ENCODE measurements at regions not wholly inside any gene's neighbourhood (a gene's known extent, or its start where the extent isn't known, plus 50 kb on each side); places are given as distances from the start of the nearest gene placed in this dataset.

DNA sequence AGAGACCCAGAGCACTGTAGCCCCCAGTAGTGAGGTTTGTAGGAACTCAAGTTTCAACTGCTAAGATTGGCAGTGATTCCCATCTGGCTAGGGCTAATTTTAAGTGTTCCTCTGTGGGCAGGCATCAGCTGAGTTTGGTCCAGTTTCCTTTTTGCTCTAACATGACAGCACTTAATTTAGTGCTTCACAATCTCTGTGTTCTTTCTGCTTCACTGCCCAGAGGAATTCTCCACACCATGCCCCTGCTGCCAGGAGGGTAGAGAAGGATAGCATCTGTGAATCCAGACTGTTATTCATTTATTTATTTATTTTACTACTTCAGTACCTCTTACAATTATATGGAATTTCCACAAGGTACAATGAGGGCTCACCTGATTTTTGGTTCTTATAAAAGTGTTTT, 549.9 kb upstream of the FSIP2 start:
- ATAC-seq: no peak
- Mint-ChIP-seq H3K27me3 (ENCODE audit: low read depth) (no peaks in the 10 kb centered on the region), H3K4me1 (ENCODE audit: low read depth) (no peaks in the 10 kb centered on the region), H3K9me3 (peaks cover 13% of the 10 kb centered on the region), H3K4me3 (no peak overlapping the region), H3K36me3 (ENCODE audit: insufficient read depth) (no peaks in the 10 kb centered on the region)
- no peak for DNase-seq

DNA sequence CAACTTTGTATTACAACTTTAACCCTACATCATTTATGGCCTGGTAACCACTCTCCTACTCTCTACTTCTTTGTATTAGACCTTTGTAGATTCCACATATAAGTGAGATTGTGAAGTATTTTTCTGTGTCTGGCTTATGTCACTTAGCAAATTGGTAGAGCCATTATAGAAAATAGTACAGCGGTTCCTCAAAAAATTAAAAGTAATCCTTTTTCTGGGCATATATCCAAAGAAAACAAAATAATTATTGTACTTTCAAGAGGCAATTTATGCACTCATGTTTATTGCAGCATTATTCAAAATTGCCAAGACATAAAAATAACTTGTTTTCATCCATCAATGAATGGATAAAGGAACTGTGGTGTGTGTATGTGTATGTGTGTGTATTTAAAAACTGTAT, 537.5 kb upstream of the FSIP2 start:
- Mint-ChIP-seq H3K9me3 (peaks cover 7% of the 10 kb centered on the region), H3K4me1 (ENCODE audit: low read depth) (no peaks in the 10 kb centered on the region), H3K4me3 (no peak overlapping the region), H3K27me3 (ENCODE audit: low read depth) (no peaks in the 10 kb centered on the region), H3K36me3 (ENCODE audit: insufficient read depth) (no peaks in the 10 kb centered on the region)
- no peak for ATAC-seq
- no peak for DNase-seq

DNA sequence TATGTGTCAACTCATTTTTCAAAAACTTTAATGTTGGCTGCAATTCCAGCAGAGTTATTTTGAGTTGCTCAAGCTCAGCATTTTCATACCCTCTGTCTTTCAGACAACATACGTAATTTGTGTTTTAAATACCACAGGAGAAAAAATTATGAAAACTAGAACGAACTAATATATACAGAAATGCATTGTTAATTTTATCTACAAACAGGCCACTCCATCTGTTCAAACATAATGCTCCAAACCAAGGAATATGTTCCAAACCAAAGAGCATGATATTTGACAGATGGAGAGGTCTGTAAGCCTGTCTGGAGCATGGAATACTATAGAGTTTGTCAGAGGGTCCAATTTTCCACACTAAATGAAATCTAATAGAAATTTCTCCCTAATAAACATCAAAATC, 536.2 kb upstream of the FSIP2 start:
- ATAC-seq: no peak
- no peaks in the 10 kb centered on the region for H3K36me3 Mint-ChIP-seq (ENCODE audit: insufficient read depth)
- H3K27me3 Mint-ChIP-seq (ENCODE audit: low read depth): no peaks in the 10 kb centered on the region
- no peak overlapping the region for H3K4me3 Mint-ChIP-seq
- H3K4me1 Mint-ChIP-seq (ENCODE audit: low read depth): no peaks in the 10 kb centered on the region
- peaks cover 7% of the 10 kb centered on the region for H3K9me3 Mint-ChIP-seq
- no peak for DNase-seq

DNA sequence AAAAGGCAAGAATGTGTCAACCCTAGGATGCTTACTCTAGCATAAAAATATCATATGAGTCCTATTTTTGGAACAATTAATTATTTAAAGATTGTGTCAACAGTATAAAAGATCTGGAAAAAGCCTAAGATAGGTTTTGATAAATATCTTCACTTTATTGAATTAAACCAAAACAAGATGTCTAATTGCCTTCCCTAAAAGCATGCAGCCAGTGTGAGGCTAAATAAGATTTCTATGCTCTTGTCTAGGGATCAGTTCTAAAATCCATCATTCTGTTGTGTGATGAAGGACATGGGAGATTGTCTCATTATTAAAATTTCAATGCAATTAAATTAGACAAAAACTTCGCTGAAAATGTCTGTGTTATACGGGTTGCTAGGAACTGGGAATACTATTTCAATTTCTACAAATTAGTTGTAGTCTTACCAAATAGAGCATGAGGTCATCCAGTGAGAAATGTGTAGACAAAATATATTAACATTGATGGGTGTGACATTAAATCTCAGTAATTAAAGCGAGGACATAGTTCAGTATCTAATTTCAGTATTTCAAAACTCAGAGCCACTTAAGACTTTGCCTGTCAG, 535.6 kb upstream of the FSIP2 start:
- DNase-seq (no peak), ATAC-seq (no peak)
- Mint-ChIP-seq H3K9me3 (peaks cover 7% of the 10 kb centered on the region), H3K27me3 (ENCODE audit: low read depth) (no peaks in the 10 kb centered on the region), H3K4me1 (ENCODE audit: low read depth) (no peaks in the 10 kb centered on the region), H3K36me3 (ENCODE audit: insufficient read depth) (no peaks in the 10 kb centered on the region), H3K4me3 (no peak overlapping the region)

DNA sequence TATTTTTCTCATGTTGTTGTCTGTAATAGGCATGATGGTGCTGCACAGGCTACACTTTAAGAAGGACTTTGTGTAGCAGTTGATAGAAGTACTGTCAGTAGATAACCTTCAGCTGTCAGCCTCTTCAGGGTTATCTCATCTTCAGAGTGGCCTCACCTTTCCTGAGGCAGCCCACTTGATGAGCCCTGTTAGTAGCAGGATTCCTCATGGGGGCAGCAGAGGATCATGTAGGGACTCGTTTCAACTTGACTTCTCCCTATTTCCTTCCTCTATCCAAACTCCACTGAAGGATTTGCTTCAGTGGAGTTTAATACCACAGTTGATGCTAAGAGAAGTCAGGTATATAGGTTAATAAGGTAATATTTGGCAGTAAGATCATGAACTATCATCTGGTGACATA, 530.3 kb upstream of the FSIP2 start:
- ATAC-seq (no peak), DNase-seq (no peak)
- no peaks in the 10 kb centered on the region for H3K36me3 Mint-ChIP-seq (ENCODE audit: insufficient read depth)
- H3K4me1 Mint-ChIP-seq (ENCODE audit: low read depth): no peaks in the 10 kb centered on the region
- H3K9me3 Mint-ChIP-seq: peaks cover 11% of the 10 kb centered on the region
- no peak overlapping the region for H3K4me3 Mint-ChIP-seq
- no peaks in the 10 kb centered on the region for H3K27me3 Mint-ChIP-seq (ENCODE audit: low read depth)

DNA sequence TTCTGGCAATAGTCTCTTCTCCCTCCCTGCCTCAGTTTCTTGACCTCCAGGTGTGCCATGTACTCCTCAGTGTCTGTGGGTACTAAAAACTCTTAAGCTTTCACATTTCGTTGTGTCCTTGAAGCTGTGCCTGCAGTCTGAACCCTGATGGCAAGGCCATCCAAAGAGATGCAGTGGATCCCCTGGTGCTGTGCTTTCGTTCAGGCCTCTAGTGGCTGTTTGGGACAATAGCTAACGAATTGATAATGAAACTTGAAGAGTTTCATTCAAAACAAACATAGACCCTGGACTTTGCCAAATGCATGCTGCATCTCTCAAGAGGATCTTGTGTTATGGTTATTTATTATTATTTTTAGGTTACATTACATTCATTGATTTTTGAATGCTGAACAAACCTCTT, 523.1 kb upstream of the FSIP2 start:
- H3K4me1 Mint-ChIP-seq (ENCODE audit: low read depth): no peaks in the 10 kb centered on the region
- no peak for DNase-seq
- H3K4me3 Mint-ChIP-seq: no peak overlapping the region
- no peaks in the 10 kb centered on the region for H3K27me3 Mint-ChIP-seq (ENCODE audit: low read depth)
- H3K36me3 Mint-ChIP-seq (ENCODE audit: insufficient read depth): no peaks in the 10 kb centered on the region
- H3K9me3 Mint-ChIP-seq: peaks cover 4% of the 10 kb centered on the region
- no peak for ATAC-seq

DNA sequence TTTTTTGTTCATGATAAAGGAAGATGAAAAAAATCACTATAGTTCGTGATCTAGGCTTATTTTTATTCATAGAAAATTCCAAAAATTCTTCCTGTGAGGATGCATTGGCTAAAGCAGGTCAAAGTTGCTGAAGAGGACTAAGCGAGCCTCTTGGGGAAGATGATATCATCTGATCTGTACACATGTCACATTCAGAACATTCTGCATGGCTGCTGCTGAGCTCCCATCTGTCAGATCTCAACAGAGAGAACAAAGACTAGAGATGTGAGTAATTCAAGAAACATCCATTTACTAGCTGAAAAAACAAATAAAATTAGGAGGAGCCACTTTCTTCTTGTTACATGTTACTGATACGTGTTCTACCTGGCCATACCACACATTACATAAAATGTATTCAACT, 518.6 kb upstream of the FSIP2 start:
- no peak for ATAC-seq
- no peak overlapping the region for H3K4me3 Mint-ChIP-seq
- DNase-seq: no peak
- no peaks in the 10 kb centered on the region for H3K4me1 Mint-ChIP-seq (ENCODE audit: low read depth)
- H3K27me3 Mint-ChIP-seq (ENCODE audit: low read depth): no peaks in the 10 kb centered on the region
- H3K9me3 Mint-ChIP-seq: no peaks in the 10 kb centered on the region
- no peaks in the 10 kb centered on the region for H3K36me3 Mint-ChIP-seq (ENCODE audit: insufficient read depth)

DNA sequence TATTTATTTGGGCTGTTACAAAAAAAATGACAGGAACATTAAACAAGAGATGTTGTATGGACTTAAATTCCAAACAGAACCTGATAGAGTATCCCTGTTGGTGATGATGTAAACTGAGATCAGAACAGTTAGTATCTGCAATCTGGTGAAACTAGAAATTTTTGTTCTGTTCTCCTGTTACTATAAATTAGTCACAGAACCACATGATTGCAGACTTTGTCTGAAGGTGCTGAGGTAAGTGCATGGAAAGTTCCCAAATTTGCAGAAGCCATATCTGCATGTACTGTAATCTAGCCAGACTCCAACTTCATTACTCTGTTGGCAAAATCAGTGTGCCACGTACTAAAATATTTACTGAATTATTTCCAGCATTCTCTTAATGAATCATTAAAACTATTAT, 516.3 kb upstream of the FSIP2 start:
- no peaks in the 10 kb centered on the region for H3K4me1 Mint-ChIP-seq (ENCODE audit: low read depth)
- DNase-seq (no peak), ATAC-seq (no peak)
- H3K27me3 Mint-ChIP-seq (ENCODE audit: low read depth): no peaks in the 10 kb centered on the region
- H3K36me3 Mint-ChIP-seq (ENCODE audit: insufficient read depth): no peaks in the 10 kb centered on the region
- H3K4me3 Mint-ChIP-seq: no peak overlapping the region
- H3K9me3 Mint-ChIP-seq: no peaks in the 10 kb centered on the region

DNA sequence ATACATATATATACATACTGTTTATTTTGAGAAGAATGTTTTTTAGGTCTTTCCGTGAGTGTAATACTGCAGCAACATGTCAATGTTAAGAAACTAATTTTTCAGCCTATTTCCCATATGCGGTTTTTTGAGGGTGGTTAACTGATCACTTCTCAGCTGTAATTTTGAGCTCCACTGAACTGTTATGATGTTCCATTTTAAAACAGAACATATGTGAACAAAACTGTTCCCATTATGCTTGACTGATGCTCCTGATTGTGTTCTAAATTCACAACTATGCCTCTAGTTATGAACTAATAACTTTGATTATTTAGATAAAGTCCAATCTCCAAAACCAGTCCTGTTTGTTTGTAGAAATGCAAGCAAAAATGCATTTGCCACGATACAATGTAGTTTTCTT, 511.2 kb upstream of the FSIP2 start:
- no peak for ATAC-seq
- Mint-ChIP-seq H3K9me3 (peaks cover 5% of the 10 kb centered on the region), H3K4me1 (ENCODE audit: low read depth) (no peaks in the 10 kb centered on the region), H3K27me3 (ENCODE audit: low read depth) (no peaks in the 10 kb centered on the region), H3K36me3 (ENCODE audit: insufficient read depth) (no peaks in the 10 kb centered on the region), H3K4me3 (no peak overlapping the region)
- no peak for DNase-seq

DNA sequence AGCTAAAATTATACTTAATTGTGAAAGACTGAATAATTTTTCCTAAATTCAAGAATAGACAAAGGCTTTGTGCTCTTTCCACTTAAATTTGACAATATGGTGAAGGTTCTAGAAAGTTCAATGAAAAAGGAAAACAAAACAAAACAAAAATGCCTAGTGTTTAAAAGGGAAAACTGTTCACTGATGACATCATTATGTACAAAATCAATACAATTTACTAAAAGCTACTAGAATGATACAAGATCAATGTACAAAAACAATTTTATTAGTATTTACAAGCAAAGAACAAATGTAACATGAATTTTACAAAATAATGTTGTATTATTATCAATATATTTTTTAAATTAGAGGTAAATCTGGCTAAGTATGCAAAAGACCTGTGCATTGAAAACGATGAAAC, 499.1 kb upstream of the FSIP2 start:
- no peaks in the 10 kb centered on the region for H3K36me3 Mint-ChIP-seq (ENCODE audit: insufficient read depth)
- no peak overlapping the region for H3K4me3 Mint-ChIP-seq
- H3K9me3 Mint-ChIP-seq: peaks cover 33% of the 10 kb centered on the region
- no peak for DNase-seq
- H3K4me1 Mint-ChIP-seq (ENCODE audit: low read depth): no peaks in the 10 kb centered on the region
- ATAC-seq: no peak
- no peaks in the 10 kb centered on the region for H3K27me3 Mint-ChIP-seq (ENCODE audit: low read depth)

DNA sequence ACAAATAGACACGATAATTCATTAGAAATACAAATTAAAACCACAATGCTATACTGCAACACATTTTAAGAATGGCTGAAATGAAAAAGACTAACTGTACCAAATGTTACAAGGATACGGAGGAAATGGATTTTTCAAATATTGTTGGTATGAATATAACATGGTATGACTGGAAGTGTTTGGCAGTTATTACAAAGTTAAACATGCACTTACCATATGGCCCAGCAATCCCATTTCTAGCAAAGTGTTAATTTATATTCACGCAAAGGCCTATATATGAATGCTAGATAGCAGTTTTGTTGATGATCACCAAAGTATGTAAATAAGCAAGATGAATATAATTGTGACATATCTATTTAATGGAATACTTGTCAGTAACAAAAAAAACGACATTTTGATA, 497.8 kb upstream of the FSIP2 start:
- H3K9me3 Mint-ChIP-seq: peaks cover 35% of the 10 kb centered on the region
- H3K4me3 Mint-ChIP-seq: no peak overlapping the region
- H3K4me1 Mint-ChIP-seq (ENCODE audit: low read depth): no peaks in the 10 kb centered on the region
- DNase-seq (no peak), ATAC-seq (no peak)
- no peaks in the 10 kb centered on the region for H3K36me3 Mint-ChIP-seq (ENCODE audit: insufficient read depth)
- no peaks in the 10 kb centered on the region for H3K27me3 Mint-ChIP-seq (ENCODE audit: low read depth)

DNA sequence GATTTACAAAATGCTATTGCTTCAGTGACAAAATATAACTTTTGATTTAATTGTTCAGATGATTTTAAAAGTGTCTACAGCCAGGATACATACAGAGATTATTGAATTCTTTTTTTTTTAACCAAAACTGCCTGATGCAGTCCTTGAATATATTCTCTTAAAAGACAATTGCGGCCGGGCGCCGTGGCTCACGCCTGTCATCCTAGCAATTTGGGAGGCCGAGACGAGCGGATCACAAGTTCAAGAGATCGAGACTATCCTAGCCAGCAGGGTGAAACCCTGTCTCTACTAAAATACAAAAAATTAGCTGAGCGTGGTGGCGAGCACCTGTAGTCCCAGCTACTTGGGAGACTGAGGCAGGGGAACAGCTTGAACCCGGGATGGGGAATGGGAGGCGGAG, 497.0 kb upstream of the FSIP2 start:
- ATAC-seq (no peak), DNase-seq (no peak)
- no peaks in the 10 kb centered on the region for H3K27me3 Mint-ChIP-seq (ENCODE audit: low read depth)
- H3K4me3 Mint-ChIP-seq: no peak overlapping the region
- peaks cover 32% of the 10 kb centered on the region for H3K9me3 Mint-ChIP-seq
- H3K4me1 Mint-ChIP-seq (ENCODE audit: low read depth): no peaks in the 10 kb centered on the region
- H3K36me3 Mint-ChIP-seq (ENCODE audit: insufficient read depth): no peaks in the 10 kb centered on the region

DNA sequence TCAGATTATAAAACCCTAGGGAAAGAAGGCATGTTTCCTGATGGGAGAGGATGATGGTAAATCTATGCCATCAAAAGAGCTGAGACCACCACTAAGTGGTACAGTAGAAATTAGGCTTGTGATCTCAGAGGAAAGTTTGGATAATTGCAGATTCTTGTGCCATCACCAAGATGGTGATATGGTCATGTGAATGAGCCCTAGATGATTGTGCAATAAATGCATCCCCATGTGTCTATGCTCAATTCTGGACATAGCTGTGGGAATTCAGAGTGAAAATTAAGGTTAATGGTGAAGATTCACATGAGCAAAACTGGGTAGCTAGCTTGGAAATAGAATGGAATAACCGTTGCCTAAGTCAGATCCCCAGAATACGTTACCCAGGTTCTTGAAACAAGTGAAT, 496.1 kb upstream of the FSIP2 start:
- H3K27me3 Mint-ChIP-seq (ENCODE audit: low read depth): no peaks in the 10 kb centered on the region
- no peaks in the 10 kb centered on the region for H3K4me1 Mint-ChIP-seq (ENCODE audit: low read depth)
- DNase-seq (no peak), ATAC-seq (no peak)
- no peak overlapping the region for H3K4me3 Mint-ChIP-seq
- peaks cover 25% of the 10 kb centered on the region for H3K9me3 Mint-ChIP-seq
- no peaks in the 10 kb centered on the region for H3K36me3 Mint-ChIP-seq (ENCODE audit: insufficient read depth)

DNA sequence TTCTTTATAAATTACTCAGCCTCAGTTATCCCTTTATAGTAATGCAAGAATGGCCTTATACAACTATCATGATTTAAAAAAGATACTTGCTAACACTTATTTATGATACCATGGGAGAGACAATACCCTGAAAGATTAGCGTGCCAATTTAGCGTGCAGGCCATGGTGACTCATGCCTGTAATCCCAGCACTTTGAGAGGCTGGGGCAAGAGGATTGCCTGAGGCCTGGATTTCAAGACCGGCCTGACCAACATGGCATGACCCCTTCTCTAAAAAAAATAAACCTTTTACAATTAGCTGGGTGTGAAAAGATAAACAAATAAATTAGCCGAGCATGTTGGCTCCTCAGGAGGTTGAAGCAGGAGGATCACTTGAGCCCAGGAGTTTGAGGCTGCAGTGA, 493.4 kb upstream of the FSIP2 start:
- peaks cover 20% of the 10 kb centered on the region for H3K9me3 Mint-ChIP-seq
- H3K4me1 Mint-ChIP-seq (ENCODE audit: low read depth): no peaks in the 10 kb centered on the region
- no peaks in the 10 kb centered on the region for H3K36me3 Mint-ChIP-seq (ENCODE audit: insufficient read depth)
- ATAC-seq (no peak), DNase-seq (no peak)
- no peaks in the 10 kb centered on the region for H3K27me3 Mint-ChIP-seq (ENCODE audit: low read depth)
- no peak overlapping the region for H3K4me3 Mint-ChIP-seq

DNA sequence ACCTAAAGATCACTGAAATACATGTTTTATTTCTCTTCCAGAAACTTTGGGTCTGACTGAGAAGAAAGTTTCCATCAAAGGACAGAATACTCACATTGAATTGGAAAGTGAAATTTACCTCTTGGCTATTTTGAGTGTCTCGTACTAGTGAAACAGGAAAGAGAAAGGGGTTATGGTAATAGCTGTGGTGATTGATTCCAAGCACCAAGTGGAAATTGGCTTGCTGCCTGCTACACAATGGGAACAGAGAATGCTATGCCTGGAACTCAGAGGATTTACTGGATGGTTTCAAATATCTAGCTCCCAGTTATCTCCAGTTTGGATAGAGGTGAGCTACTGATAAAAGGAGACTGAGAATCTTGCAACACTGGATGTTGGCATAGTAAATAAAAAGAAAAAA, 492.8 kb upstream of the FSIP2 start:
- no peak for DNase-seq
- no peak for ATAC-seq
- H3K4me1 Mint-ChIP-seq (ENCODE audit: low read depth): no peaks in the 10 kb centered on the region
- H3K4me3 Mint-ChIP-seq: no peak overlapping the region
- H3K27me3 Mint-ChIP-seq (ENCODE audit: low read depth): no peaks in the 10 kb centered on the region
- no peaks in the 10 kb centered on the region for H3K36me3 Mint-ChIP-seq (ENCODE audit: insufficient read depth)
- H3K9me3 Mint-ChIP-seq: peaks cover 20% of the 10 kb centered on the region

DNA sequence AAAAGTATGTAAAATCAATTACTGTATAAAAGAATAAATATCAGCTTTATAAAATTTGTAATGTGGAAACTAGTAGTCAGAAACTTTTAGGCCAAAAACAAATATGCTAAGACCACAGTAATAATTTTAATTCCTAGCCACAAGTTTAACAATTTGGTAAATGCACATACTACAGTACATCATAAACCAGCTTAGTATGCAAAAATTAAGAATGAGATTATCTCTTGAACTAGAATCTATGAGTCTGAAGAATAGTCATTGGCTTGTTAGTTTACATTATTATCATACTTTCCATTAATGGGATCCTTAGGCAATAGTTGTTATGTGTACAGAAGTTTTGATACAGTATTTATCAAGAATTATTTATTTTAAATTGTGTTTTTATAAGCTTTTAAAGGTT, 491.9 kb upstream of the FSIP2 start:
- Mint-ChIP-seq H3K36me3 (ENCODE audit: insufficient read depth) (no peaks in the 10 kb centered on the region), H3K4me1 (ENCODE audit: low read depth) (no peaks in the 10 kb centered on the region), H3K9me3 (peaks cover 20% of the 10 kb centered on the region), H3K4me3 (no peak overlapping the region), H3K27me3 (ENCODE audit: low read depth) (no peaks in the 10 kb centered on the region)
- no peak for ATAC-seq
- no peak for DNase-seq

Measured in activated T-cell treated with anti-CD3 and anti-CD28 coated beads, Interleukin-2, amount 50 U/mL, for 4 hours (primary cell).